Head of caudate nucleus (tissue), 42 donors: ENCODE measurements at regions not wholly inside any gene's neighbourhood (a gene's known extent, or its start where the extent isn't known, plus 50 kb on each side); places are given as distances from the start of the nearest gene placed in this dataset.

ENCODE experiments used
- DNase-seq, 42 donors: peaks; one replicate each; pipeline versions ENCODE4 v3.0.0 to v3.0.0-alpha.2; 2020 to 2021; ENCODE audit warnings: mixed read lengths in 7 of 42
- intact Hi-C: fragments of 100-400 bp; cut with DNase I; formaldehyde crosslinking; loops from one replicate; pipeline ENCODE4 v1.15.0; 2022

GRCh38 chr21:35127851-35128250, 78.7 kb upstream of the RUNX1 start:
- intact Hi-C loops, result no loop called here
- no peak for DNase-seq

- intact Hi-C loops, result no loop called here
- DNase-seq, result no peak
Measured at GRCh38 chr21:35127026-35127425, 77.9 kb upstream of the RUNX1 start.

GRCh38 chr21:35120631-35121180, 71.6 kb upstream of the RUNX1 start:
- intact Hi-C loops, result no loop called here
- DNase-seq, result no peak

- intact Hi-C loops, result no loop called here
- DNase-seq, result no peak
Measured at GRCh38 chr21:35119501-35120047, 70.5 kb upstream of the RUNX1 start.

- no peak for DNase-seq
- intact Hi-C loops, result no loop called here
Measured at GRCh38 chr21:35116777-35117176, 67.7 kb upstream of the RUNX1 start.

- intact Hi-C loops, result no loop called here
- no peak for DNase-seq
Measured at GRCh38 chr21:35113064-35113463, 64.0 kb upstream of the RUNX1 start.

- intact Hi-C loops, result no loop called here
- DNase-seq, result no peak
Measured at GRCh38 chr21:35111321-35111930, 62.3 kb upstream of the RUNX1 start.

GRCh38 chr21:35108887-35109286, 59.8 kb upstream of the RUNX1 start:
- intact Hi-C loops, result no loop called here
- no peak for DNase-seq

GRCh38 chr21:35107520-35107919, 58.4 kb upstream of the RUNX1 start:
- DNase-seq, result no peak
- intact Hi-C loops, result no loop called here

GRCh38 chr21:35106246-35106835, 57.2 kb upstream of the RUNX1 start:
- intact Hi-C loops, result no loop called here
- DNase-seq, result no peak

- intact Hi-C loops, result no loop called here
- DNase-seq, result peak; percentile 4 to 69 (median 34)
Measured at GRCh38 chr21:35102488-35103371, 53.6 kb upstream of the RUNX1 start.

GRCh38 chr21:35100349-35100811, 51.3 kb upstream of the RUNX1 start:
- no peak for DNase-seq
- intact Hi-C loops, result no loop called here

- DNase-seq, result no peak
- intact Hi-C loops, result no loop called here
Measured at GRCh38 chr21:35099310-35099709, 50.2 kb upstream of the RUNX1 start.
